Naive thymus-derived CD8-positive, alpha-beta T cell (primary cell): ENCODE measurements at regions not wholly inside any gene's neighbourhood (a gene's known extent, or its start where the extent isn't known, plus 50 kb on each side); places are given as distances from the start of the nearest gene placed in this dataset.

Experiments used
- ATAC-seq, 2 donors: fragments of 150-1000 bp; cut with Tn5 transposase in 1 of 2; sonication (Bioruptor Pico), chemical (Tn5 transposase) in 1 of 2; 1 replicate in 1 of 2; 2 replicates in 1 of 2; pipeline ENCODE4 v1.10.0; 2021; ENCODE audit warnings: mild to moderate bottlenecking in 2 of 2, moderate library complexity in 2 of 2
- POLR2A ChIA-PET: fragments of 350-600 bp; sonication (Branson Sonifier 250); formaldehyde crosslinking; loops from one replicate; lab custom pipeline; 2021; ENCODE audit warnings: antibody characterized with exemption; lab: Charles Lee
- DNase-seq, 10 donors: peaks; one replicate each; pipeline versions ENCODE4 v3.0.0 to v3.0.0-alpha.2; 2020 to 2022
- H3K27ac Mint-ChIP-seq, 10 donors: one replicate each; pipeline ENCODE4 v1.8.0; 2020 to 2022; ENCODE audit warnings: mild to moderate bottlenecking in 10 of 10, mixed read lengths in 10 of 10, moderate library complexity in 4 of 10, inconsistent platforms in 1 of 10
- H3K27me3 Mint-ChIP-seq, 5 donors: one replicate each; pipeline ENCODE4 v1.8.0; 2021 to 2022; ENCODE audit warnings: mixed read lengths in 5 of 5
- H3K36me3 Mint-ChIP-seq, 3 donors: one replicate each; pipeline ENCODE4 v1.8.0; 2020 to 2022; ENCODE audit warnings: mixed read lengths in 3 of 3, mild to moderate bottlenecking in 2 of 3, inconsistent platforms in 1 of 3
- H3K4me1 Mint-ChIP-seq, 4 donors: one replicate each; pipeline ENCODE4 v1.8.0; 2021 to 2022; ENCODE audit warnings: mixed read lengths in 4 of 4
- H3K4me3 Mint-ChIP-seq, 10 donors: one replicate each; pipeline ENCODE4 v1.8.0; 2020 to 2022; ENCODE audit warnings: mild to moderate bottlenecking in 10 of 10, mixed read lengths in 10 of 10, moderate library complexity in 6 of 10, inconsistent platforms in 1 of 10
- H3K9me3 Mint-ChIP-seq, 9 donors: one replicate each; pipeline ENCODE4 v1.8.0; 2020 to 2022; ENCODE audit warnings: mixed read lengths in 9 of 9, mild to moderate bottlenecking in 3 of 9, inconsistent platforms in 1 of 9, moderate library complexity in 1 of 9

- ATAC-seq (no peak), DNase-seq (no peak)
- POLR2A ChIA-PET = no interaction called here
- no peak overlapping the region for H3K27ac Mint-ChIP-seq
- H3K9me3 Mint-ChIP-seq = peaks cover 0 to 13% (median 5%) of the 10 kb centered on the region in 9 donors
- H3K36me3 Mint-ChIP-seq = peaks cover 0 to 6% (median 0%) of the 10 kb centered on the region in 3 donors
- peaks cover 0 to 21% (median 1%) of the 10 kb centered on the region in 4 donors for H3K4me1 Mint-ChIP-seq
- H3K27me3 Mint-ChIP-seq = peaks cover 0 to 30% (median 9%) of the 10 kb centered on the region in 5 donors
- no peak overlapping the region for H3K4me3 Mint-ChIP-seq
Observed at GRCh38 chr19:28402701-28403290, 810.2 kb downstream of the UQCRFS1 start.

DNA sequence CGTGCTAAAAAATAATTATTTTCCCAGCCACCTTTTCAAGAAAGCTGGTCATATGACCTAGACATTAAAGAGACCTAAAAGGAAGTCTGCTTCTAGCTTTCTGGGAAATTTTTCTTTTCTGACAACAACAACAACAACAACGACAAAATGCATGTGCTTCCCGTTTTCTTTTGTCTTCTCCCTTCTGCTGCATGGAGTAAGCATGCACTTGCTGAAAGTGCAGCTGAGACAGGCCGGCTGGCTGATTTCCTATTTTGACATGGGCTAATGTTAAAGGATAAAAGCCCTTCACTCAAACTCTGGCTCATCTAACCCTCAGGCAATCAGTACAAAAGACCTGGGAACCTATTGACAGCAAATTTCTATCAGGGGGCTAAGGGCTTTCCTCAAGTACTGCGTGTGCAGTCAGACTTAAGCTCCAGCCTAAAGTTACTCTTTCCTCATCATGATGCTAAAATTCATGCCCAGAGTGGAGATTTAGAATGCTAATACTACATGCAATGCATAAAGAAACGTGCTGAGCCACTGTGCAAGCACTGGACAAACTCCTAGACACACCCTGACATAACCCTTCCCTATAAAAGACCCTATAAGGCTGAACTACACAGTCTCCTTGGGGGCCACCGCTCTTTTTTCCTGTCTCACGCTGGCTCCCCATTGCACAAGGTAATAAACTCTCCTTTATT lies 811.1 kb downstream of the UQCRFS1 start:
- Mint-ChIP-seq H3K36me3 (peaks cover 0 to 6% (median 0%) of the 10 kb centered on the region in 3 donors), H3K27ac (no peak overlapping the region), H3K4me1 (peaks cover 0 to 15% (median 1%) of the 10 kb centered on the region in 4 donors), H3K9me3 (peaks cover 0 to 13% (median 5%) of the 10 kb centered on the region in 9 donors), H3K4me3 (no peak overlapping the region), H3K27me3 (peaks cover 0 to 30% (median 9%) of the 10 kb centered on the region in 5 donors)
- no peak for ATAC-seq
- no peak for DNase-seq
- POLR2A ChIA-PET = no interaction called here

DNA sequence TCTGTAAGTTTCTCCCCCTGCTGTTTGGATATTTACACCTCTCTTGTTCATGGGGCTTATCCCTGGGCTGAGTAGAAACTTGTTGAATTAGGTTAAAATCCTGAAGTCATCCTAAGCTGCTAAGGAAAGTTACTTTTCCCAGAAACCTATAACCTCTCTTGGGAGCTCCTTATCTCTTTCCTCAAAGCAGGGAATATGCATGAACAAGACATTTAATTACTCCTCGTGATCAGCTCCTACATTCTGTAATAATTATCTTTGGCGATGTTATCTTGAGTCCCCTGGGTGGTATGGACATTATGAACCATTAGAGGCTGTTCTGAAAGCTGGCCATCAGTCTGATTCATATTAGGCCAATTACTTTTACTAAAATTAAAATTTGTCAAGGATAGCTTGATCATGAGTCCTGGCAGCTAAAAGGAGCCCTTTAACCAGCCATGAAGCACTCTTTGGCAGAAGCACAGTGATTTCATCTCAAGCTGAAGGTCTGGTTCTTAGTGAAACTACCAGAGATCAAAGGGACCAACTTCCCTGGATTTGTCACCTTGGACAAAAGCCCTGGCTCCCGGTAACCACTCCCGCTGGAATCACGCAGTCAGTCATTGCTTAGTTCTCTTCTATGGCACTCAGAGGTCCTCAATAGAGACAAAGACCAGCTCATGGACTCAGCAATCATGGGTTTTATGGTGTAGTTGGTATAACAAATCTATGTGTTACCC lies 811.8 kb downstream of the UQCRFS1 start:
- POLR2A ChIA-PET = no interaction called here
- no peak overlapping the region for H3K27ac Mint-ChIP-seq
- H3K36me3 Mint-ChIP-seq = peaks cover 0 to 6% (median 0%) of the 10 kb centered on the region in 3 donors
- H3K27me3 Mint-ChIP-seq = peaks cover 0 to 27% (median 9%) of the 10 kb centered on the region in 5 donors
- peaks cover 0 to 13% (median 5%) of the 10 kb centered on the region in 9 donors for H3K9me3 Mint-ChIP-seq
- H3K4me3 Mint-ChIP-seq = no peak overlapping the region
- DNase-seq = no peak
- no peak for ATAC-seq
- peaks cover 0 to 9% (median 1%) of the 10 kb centered on the region in 4 donors for H3K4me1 Mint-ChIP-seq

DNA sequence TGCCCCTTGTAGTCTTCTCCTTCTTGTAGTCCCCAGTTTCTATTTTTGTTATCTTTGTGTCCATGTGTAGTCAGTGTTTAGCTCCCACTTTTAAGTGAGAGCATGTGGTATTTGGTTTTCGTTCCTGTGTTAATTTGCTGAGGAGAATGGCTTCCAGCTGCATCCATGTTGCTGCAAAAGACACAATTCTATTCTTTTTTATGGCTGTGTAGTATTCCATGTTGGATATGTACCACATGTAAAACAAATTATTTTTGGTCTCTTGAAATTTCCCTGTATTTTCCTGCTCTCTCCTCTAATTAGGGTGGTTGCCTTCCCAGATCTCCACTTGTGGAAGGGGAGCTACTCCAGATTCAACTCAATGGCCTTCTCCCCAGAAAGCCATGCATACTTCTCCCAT lies 813.8 kb downstream of the UQCRFS1 start:
- peaks cover 2 to 13% (median 9%) of the 10 kb centered on the region in 4 donors for H3K4me1 Mint-ChIP-seq
- no peak overlapping the region for H3K27ac Mint-ChIP-seq
- peaks cover 0 to 10% (median 5%) of the 10 kb centered on the region in 9 donors for H3K9me3 Mint-ChIP-seq
- H3K27me3 Mint-ChIP-seq = peaks cover 0 to 12% (median 4%) of the 10 kb centered on the region in 5 donors
- POLR2A ChIA-PET = no interaction called here
- ATAC-seq (no peak), DNase-seq (no peak)
- peaks cover 0 to 6% (median 0%) of the 10 kb centered on the region in 3 donors for H3K36me3 Mint-ChIP-seq
- peak overlapping the region in 1 of 10 donors; percentile 6 for H3K4me3 Mint-ChIP-seq

GRCh38 chr19:28397800-28398199 lies 815.2 kb downstream of the UQCRFS1 start:
- DNase-seq (no peak), ATAC-seq (no peak)
- H3K27me3 Mint-ChIP-seq = peaks cover 0 to 4% (median 0%) of the 10 kb centered on the region in 5 donors
- H3K36me3 Mint-ChIP-seq = peaks cover 0 to 6% (median 0%) of the 10 kb centered on the region in 3 donors
- H3K4me1 Mint-ChIP-seq = peaks cover 3 to 22% (median 17%) of the 10 kb centered on the region in 4 donors
- no peak overlapping the region for H3K27ac Mint-ChIP-seq
- H3K9me3 Mint-ChIP-seq = peaks cover 0 to 10% (median 5%) of the 10 kb centered on the region in 9 donors
- POLR2A ChIA-PET = no interaction called here
- H3K4me3 Mint-ChIP-seq = no peak overlapping the region

DNA sequence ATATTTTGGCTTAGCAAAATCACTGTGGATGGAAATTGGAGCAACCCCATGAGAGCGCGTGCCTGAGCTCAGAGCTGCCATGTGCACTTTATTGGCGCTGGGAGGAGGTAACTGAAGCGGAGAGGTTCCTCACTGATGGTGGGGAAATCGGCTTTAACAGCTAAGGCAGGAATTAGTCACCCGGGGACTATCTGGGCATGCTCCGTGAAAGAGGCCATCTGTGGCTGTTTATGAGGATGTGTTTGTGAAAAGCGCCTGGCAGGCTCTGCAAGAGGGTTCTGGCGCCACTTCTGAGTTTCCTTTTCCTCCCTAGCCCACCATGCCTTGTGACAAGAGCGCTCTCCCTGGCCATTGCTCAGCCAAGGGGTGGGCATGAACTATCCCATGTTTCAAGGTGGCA lies 815.6 kb downstream of the UQCRFS1 start:
- H3K9me3 Mint-ChIP-seq = peaks cover 0 to 10% (median 5%) of the 10 kb centered on the region in 9 donors
- POLR2A ChIA-PET = no interaction called here
- H3K4me3 Mint-ChIP-seq = no peak overlapping the region
- DNase-seq = no peak
- no peak for ATAC-seq
- peaks cover 0 to 6% (median 0%) of the 10 kb centered on the region in 3 donors for H3K36me3 Mint-ChIP-seq
- H3K4me1 Mint-ChIP-seq = peaks cover 3 to 22% (median 17%) of the 10 kb centered on the region in 4 donors
- H3K27ac Mint-ChIP-seq = peak overlapping the region in 1 of 10 donors; percentile 40
- peaks cover 0 to 4% (median 0%) of the 10 kb centered on the region in 5 donors for H3K27me3 Mint-ChIP-seq

- no peak for ATAC-seq
- DNase-seq = no peak
- Mint-ChIP-seq H3K27me3 (peaks cover 0 to 4% (median 0%) of the 10 kb centered on the region in 5 donors), H3K9me3 (peaks cover 0 to 10% (median 5%) of the 10 kb centered on the region in 9 donors), H3K4me3 (no peak overlapping the region), H3K4me1 (peaks cover 3 to 22% (median 17%) of the 10 kb centered on the region in 4 donors), H3K36me3 (peaks cover 0 to 6% (median 0%) of the 10 kb centered on the region in 3 donors), H3K27ac (peak overlapping the region in 1 of 10 donors; percentile 58)
- POLR2A ChIA-PET = no interaction called here
Observed at GRCh38 chr19:28396287-28396831, 816.6 kb downstream of the UQCRFS1 start.

- POLR2A ChIA-PET = no interaction called here
- peaks cover 0 to 9% (median 0%) of the 10 kb centered on the region in 5 donors for H3K27me3 Mint-ChIP-seq
- H3K27ac Mint-ChIP-seq = peak overlapping the region in 2 of 10 donors; percentile 85 to 93
- H3K9me3 Mint-ChIP-seq = peaks cover 0 to 8% (median 3%) of the 10 kb centered on the region in 9 donors
- peaks cover 3 to 22% (median 17%) of the 10 kb centered on the region in 4 donors for H3K4me1 Mint-ChIP-seq
- DNase-seq (no peak), ATAC-seq (no peak)
- H3K36me3 Mint-ChIP-seq = peaks cover 0 to 4% (median 0%) of the 10 kb centered on the region in 3 donors
- peak overlapping the region in 2 of 10 donors; percentile 29 to 30 for H3K4me3 Mint-ChIP-seq
Observed at GRCh38 chr19:28394725-28395124, 818.2 kb downstream of the UQCRFS1 start.

GRCh38 chr19:28393574-28394336 lies 819.2 kb downstream of the UQCRFS1 start:
- peaks cover 0 to 5% (median 3%) of the 10 kb centered on the region in 9 donors for H3K9me3 Mint-ChIP-seq
- no peak for ATAC-seq
- no peak for DNase-seq
- POLR2A ChIA-PET = no interaction called here
- peaks cover 3 to 22% (median 17%) of the 10 kb centered on the region in 4 donors for H3K4me1 Mint-ChIP-seq
- H3K36me3 Mint-ChIP-seq = no peaks in the 10 kb centered on the region
- H3K4me3 Mint-ChIP-seq = peak overlapping the region in 6 of 10 donors; percentile 0 to 68 (median 43)
- peak overlapping the region in 2 of 10 donors; percentile 85 to 93 for H3K27ac Mint-ChIP-seq
- peaks cover 0 to 5% (median 0%) of the 10 kb centered on the region in 5 donors for H3K27me3 Mint-ChIP-seq

DNA sequence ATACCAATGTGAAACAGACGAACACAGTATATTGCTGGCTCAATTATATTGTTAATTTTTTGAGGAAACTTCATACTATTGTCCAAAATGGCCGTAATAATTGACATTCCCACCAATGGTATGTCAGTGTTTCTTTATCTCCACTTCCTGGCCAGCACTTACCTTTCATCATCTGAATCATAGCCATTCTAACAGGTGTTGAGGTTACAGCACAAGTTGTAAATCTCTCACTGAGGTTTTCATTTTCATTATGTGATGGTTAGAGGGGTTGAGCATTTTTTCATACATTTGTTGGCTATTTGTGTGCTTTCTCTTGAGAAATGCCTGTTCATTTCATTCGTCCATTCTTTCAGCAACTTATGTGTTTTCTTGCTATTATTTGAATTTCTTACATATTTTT lies 824.0 kb downstream of the UQCRFS1 start:
- Mint-ChIP-seq H3K9me3 (peaks cover 0 to 32% (median 3%) of the 10 kb centered on the region in 9 donors), H3K36me3 (no peaks in the 10 kb centered on the region), H3K27ac (peak overlapping the region in 2 of 10 donors; percentile 11 to 33), H3K4me3 (no peak overlapping the region), H3K4me1 (peaks cover 3 to 29% (median 16%) of the 10 kb centered on the region in 4 donors), H3K27me3 (peaks cover 0 to 8% (median 0%) of the 10 kb centered on the region in 5 donors)
- no peak for ATAC-seq
- no peak for DNase-seq
- POLR2A ChIA-PET = no interaction called here

GRCh38 chr19:28387507-28387906 lies 825.4 kb downstream of the UQCRFS1 start:
- Mint-ChIP-seq H3K36me3 (no peaks in the 10 kb centered on the region), H3K4me3 (no peak overlapping the region), H3K27me3 (peaks cover 0 to 8% (median 0%) of the 10 kb centered on the region in 5 donors), H3K4me1 (peaks cover 0 to 22% (median 11%) of the 10 kb centered on the region in 4 donors), H3K9me3 (peaks cover 0 to 32% (median 3%) of the 10 kb centered on the region in 9 donors), H3K27ac (peak overlapping the region in 1 of 10 donors; percentile 43)
- POLR2A ChIA-PET = no interaction called here
- DNase-seq (no peak), ATAC-seq (no peak)
